OCI-LY1 (cell line): ENCODE measurements at regions not wholly inside any gene's neighbourhood (a gene's known extent, or its start where the extent isn't known, plus 50 kb on each side); places are given as distances from the start of the nearest gene placed in this dataset.
"Not testable (repeated sequence)": the region's sequence is repeated elsewhere in the genome, so short reads cannot be mapped to it uniquely, and the experiment has no call there.

Experiments
- H2AFZ ChIP-seq: fragments of 200-600 bp; sonication (generic), shearing (Covaris generic); 2 replicates; pipeline ENCODE4 v1.6.0; 2014; ENCODE audit warnings: antibody characterized with exemption, mild to moderate bottlenecking, low read length
- H3F3A ChIP-seq: fragments of 200-600 bp; sonication (generic), shearing (Covaris generic); 2 replicates; pipeline ENCODE4 v1.6.0; 2014; ENCODE audit warnings: mild to moderate bottlenecking, antibody characterized with exemption, low read length, moderate library complexity; ENCODE audit not compliant: insufficient read depth
- H3K27ac ChIP-seq: fragments of 200-600 bp; sonication (generic); 2 replicates; pipeline ENCODE4 v1.5.1; 2014; ENCODE audit warnings: low read length, mixed run types, mild to moderate bottlenecking, low read depth; ENCODE audit not compliant: poor library complexity, severe bottlenecking
- H3K27me3 ChIP-seq: fragments of 200-600 bp; sonication (generic); 2 replicates; pipeline ENCODE4 v1.6.0; 2014; ENCODE audit warnings: antibody characterized with exemption, mild to moderate bottlenecking, low read length, moderate library complexity; ENCODE audit not compliant: insufficient read depth
- H3K36me3 ChIP-seq: fragments of 200-600 bp; sonication (generic); 2 replicates; pipeline ENCODE4 v1.6.1; 2014; ENCODE audit warnings: mild to moderate bottlenecking, antibody characterized with exemption, low read length, moderate library complexity, mixed read lengths; ENCODE audit not compliant: insufficient read depth
- H3K4me1 ChIP-seq: fragments of 200-600 bp; sonication (generic); 2 replicates; pipeline ENCODE4 v1.5.1; 2014; ENCODE audit warnings: mild to moderate bottlenecking, low read length, moderate library complexity; ENCODE audit not compliant: insufficient read depth, severe bottlenecking
- H3K4me2 ChIP-seq: fragments of 200-600 bp; sonication (generic), shearing (Covaris generic); 2 replicates; pipeline ENCODE4 v1.6.1; 2014; ENCODE audit warnings: low read length
- H3K4me3 ChIP-seq: fragments of 200-600 bp; sonication (generic); 2 replicates; pipeline ENCODE4 v1.5.1; 2014; ENCODE audit warnings: low read length, low read depth, mild to moderate bottlenecking, mixed read lengths; ENCODE audit not compliant: poor library complexity, severe bottlenecking
- H3K79me2 ChIP-seq: fragments of 200-600 bp; shearing (Covaris generic); 2 replicates; pipeline ENCODE4 v1.6.1; 2016; ENCODE audit warnings: mixed run types, low read length, mixed read lengths; ENCODE audit not compliant: insufficient read depth
- H3K9ac ChIP-seq: fragments of 200-600 bp; sonication (generic), shearing (Covaris generic); 2 replicates; pipeline ENCODE4 v1.6.1; 2014; ENCODE audit warnings: mild to moderate bottlenecking, low read length, mixed read lengths
- H3K9me2 ChIP-seq: fragments of 200-600 bp; sonication (generic), shearing (Covaris generic); 2 replicates; pipeline ENCODE4 v1.6.1; 2014; ENCODE audit warnings: low read depth, mild to moderate bottlenecking, low read length, mixed read lengths
- H3K9me3 ChIP-seq: fragments of 200-600 bp; shearing (Covaris generic); 2 replicates; pipeline ENCODE4 v1.6.1; 2014; ENCODE audit warnings: low read length, mixed read lengths
- H4K20me1 ChIP-seq: fragments of 200-600 bp; sonication (generic), shearing (Covaris generic); 2 replicates; pipeline ENCODE4 v1.6.0; 2016; ENCODE audit warnings: mild to moderate bottlenecking, low read length; ENCODE audit not compliant: insufficient read depth
- EZH2 ChIP-seq: fragments of 200-600 bp; sonication (generic), shearing (Covaris generic); IDR thresholded peaks from 2 replicates; pipeline ENCODE4 v1.8.0; 2017; ENCODE audit warnings: borderline replicate concordance, mixed run types, mild to moderate bottlenecking, antibody characterized with exemption, low read length, moderate library complexity, mixed read lengths
- TF ChIP-seq, protein P1 (sequence below): fragments of 200-600 bp; sonication (generic), shearing (Covaris generic); IDR thresholded peaks from 2 replicates; pipeline ENCODE4 v1.5.1; 2017; ENCODE audit warnings: mild to moderate bottlenecking, antibody characterized with exemption, low read length, moderate library complexity, mixed read lengths

- no peak overlapping the region for H3K4me2 ChIP-seq
- no peak overlapping the region for H3K4me3 ChIP-seq
- H3K79me2 ChIP-seq, result no peaks in the 10 kb centered on the region
- H3K27me3 ChIP-seq, result no peaks in the 10 kb centered on the region; the same call in 1 of the 2 replicates
- H2AFZ ChIP-seq, result no peak overlapping the region
- no peaks in the 10 kb centered on the region for H3K9me3 ChIP-seq
- no peaks in the 10 kb centered on the region for H3K9me2 ChIP-seq
- H3K9ac ChIP-seq, result no peak overlapping the region
- TF ChIP-seq, protein P1, sequence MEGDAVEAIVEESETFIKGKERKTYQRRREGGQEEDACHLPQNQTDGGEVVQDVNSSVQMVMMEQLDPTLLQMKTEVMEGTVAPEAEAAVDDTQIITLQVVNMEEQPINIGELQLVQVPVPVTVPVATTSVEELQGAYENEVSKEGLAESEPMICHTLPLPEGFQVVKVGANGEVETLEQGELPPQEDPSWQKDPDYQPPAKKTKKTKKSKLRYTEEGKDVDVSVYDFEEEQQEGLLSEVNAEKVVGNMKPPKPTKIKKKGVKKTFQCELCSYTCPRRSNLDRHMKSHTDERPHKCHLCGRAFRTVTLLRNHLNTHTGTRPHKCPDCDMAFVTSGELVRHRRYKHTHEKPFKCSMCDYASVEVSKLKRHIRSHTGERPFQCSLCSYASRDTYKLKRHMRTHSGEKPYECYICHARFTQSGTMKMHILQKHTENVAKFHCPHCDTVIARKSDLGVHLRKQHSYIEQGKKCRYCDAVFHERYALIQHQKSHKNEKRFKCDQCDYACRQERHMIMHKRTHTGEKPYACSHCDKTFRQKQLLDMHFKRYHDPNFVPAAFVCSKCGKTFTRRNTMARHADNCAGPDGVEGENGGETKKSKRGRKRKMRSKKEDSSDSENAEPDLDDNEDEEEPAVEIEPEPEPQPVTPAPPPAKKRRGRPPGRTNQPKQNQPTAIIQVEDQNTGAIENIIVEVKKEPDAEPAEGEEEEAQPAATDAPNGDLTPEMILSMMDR, result no peak
- TF ChIP-seq EZH2, result no peak
- H3F3A ChIP-seq, result no peaks in the 10 kb centered on the region
- no peaks in the 10 kb centered on the region for H4K20me1 ChIP-seq
- H3K27ac ChIP-seq, result no peak overlapping the region
- no peaks in the 10 kb centered on the region for H3K4me1 ChIP-seq
- no peaks in the 10 kb centered on the region for H3K36me3 ChIP-seq
These were observed 291.1 kb upstream of the CLEC14A start for GRCh38 chr14:38546932-38547551.

DNA sequence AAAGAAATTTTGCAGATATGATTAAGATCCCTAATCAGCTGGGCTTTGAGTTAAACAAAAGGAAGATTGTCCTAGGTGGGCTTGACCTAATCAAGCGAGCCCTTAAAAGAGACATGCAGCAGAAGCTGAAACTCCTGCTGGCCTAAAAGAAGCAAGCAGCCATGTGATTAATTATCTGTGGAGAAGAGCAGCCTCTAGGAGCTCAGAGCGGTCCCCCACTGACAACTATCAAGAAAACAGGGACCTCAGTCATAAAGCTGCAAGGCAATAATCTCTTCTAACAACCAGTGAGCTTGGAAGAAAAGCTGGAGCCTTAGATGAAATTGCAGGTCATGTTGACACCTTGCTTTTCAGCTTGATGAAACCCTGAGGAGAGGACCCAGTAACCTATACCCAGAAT lies 288.9 kb upstream of the CLEC14A start:
- Histone ChIP-seq H3K27me3 (no peaks in the 10 kb centered on the region; the same call in 1 of the 2 replicates), H4K20me1 (no peaks in the 10 kb centered on the region), H3K9ac (no peak overlapping the region), H2AFZ (no peak overlapping the region), H3K4me2 (no peak overlapping the region), H3K79me2 (no peaks in the 10 kb centered on the region), H3K9me3 (no peaks in the 10 kb centered on the region), H3K4me3 (no peak overlapping the region), H3K4me1 (no peaks in the 10 kb centered on the region), H3F3A (no peaks in the 10 kb centered on the region), H3K36me3 (no peaks in the 10 kb centered on the region), H3K9me2 (no peaks in the 10 kb centered on the region), H3K27ac (no peak overlapping the region)
- TF ChIP-seq, protein P1, result no peak
- no peak for TF ChIP-seq EZH2

GRCh38 chr14:38543851-38544250 lies 288.0 kb upstream of the CLEC14A start:
- not testable (repeated sequence) for H3K9ac ChIP-seq, H2AFZ ChIP-seq, H3K4me1 ChIP-seq, H3K4me3 ChIP-seq, H3K4me2 ChIP-seq, H3K27ac ChIP-seq, H3K79me2 ChIP-seq, H4K20me1 ChIP-seq, H3K36me3 ChIP-seq, H3K9me2 ChIP-seq, H3K27me3 ChIP-seq, H3F3A ChIP-seq, H3K9me3 ChIP-seq

DNA sequence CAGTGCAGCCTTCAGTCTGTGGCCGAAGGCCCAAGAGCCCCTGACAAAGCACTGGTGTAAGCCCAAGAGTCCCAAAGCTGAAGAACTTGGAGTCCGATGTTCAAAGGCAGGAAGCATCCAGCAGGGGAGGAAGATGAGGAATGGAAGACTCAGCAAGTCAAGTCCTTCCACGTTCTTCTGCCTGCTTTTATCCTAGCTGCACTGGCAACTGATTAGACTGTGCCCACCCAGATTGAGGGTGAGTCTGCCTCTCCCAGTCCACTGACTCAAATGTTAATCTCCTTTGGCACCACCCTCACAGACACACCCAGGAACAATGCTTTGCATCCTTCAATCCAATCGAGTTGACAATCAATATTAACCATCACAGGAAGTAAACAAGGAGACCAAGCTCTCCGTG lies 282.2 kb upstream of the CLEC14A start:
- H3K4me3 ChIP-seq, H3K9me2 ChIP-seq, H3K9me3 ChIP-seq, H3K79me2 ChIP-seq, H3K27ac ChIP-seq, H3F3A ChIP-seq, H3K9ac ChIP-seq, H3K4me2 ChIP-seq, H2AFZ ChIP-seq, H3K36me3 ChIP-seq, H4K20me1 ChIP-seq, H3K27me3 ChIP-seq, H3K4me1 ChIP-seq: not testable (repeated sequence)
